ENCODE measurements at regions not wholly inside any gene's neighbourhood (a gene's known extent, or its start where the extent isn't known, plus 50 kb on each side); places are given as distances from the start of the nearest gene placed in this dataset.

GRCh38 chr2:173607606-173608311, 253.1 kb downstream of the CDCA7 start:
- in situ Hi-C loops (cut with MboI; ENCODE audit: low pct_unique_long_range_greater_than_20kb in 2 of 9, low sequenced_read_pairs in 9 of 9, unreplicated experiment in 9 of 9), result no loop called here
- ATAC-seq (replicated peaks in 6 of 8), result peak in 6 of 8 experiments; percentile 24 to 67 (median 53)
- Histone ChIP-seq H3K4me1 (replicated peaks in 1 of 2) (peaks cover 10 to 19% of the 10 kb centered on the region in 2 donors), H3K27ac (no peak overlapping the region), H3K4me3 (no peak overlapping the region)
- WGBS, 10 experiments, result 18 to 70% (median 52%) methylated on average over 2 to 7 of the region's 7 CpGs

- Histone ChIP-seq H3K4me3 (no peak overlapping the region), H3K27ac (no peak overlapping the region), H3K4me1 (replicated peaks in 1 of 2) (peaks cover 13 to 28% of the 10 kb centered on the region in 2 donors)
- in situ Hi-C loops (cut with MboI; ENCODE audit: low pct_unique_long_range_greater_than_20kb in 2 of 9, low sequenced_read_pairs in 9 of 9, unreplicated experiment in 9 of 9), result no loop called here
- WGBS, 10 experiments, result 34 to 100% (median 85%) methylated on average over 1 to 5 of the region's 5 CpGs
- ATAC-seq (replicated peaks in 6 of 8), result peak in 1 of 8 experiments; percentile 36
Measured at GRCh38 chr2:173611121-173611520, 256.4 kb downstream of the CDCA7 start.

GRCh38 chr2:173612354-173612753, 257.7 kb downstream of the CDCA7 start:
- in situ Hi-C loops (cut with MboI; ENCODE audit: low pct_unique_long_range_greater_than_20kb in 2 of 9, low sequenced_read_pairs in 9 of 9, unreplicated experiment in 9 of 9), result no loop called here
- Histone ChIP-seq H3K4me1 (replicated peaks in 1 of 2) (peaks cover 11 to 16% of the 10 kb centered on the region in 2 donors), H3K27ac (no peak overlapping the region), H3K4me3 (no peak overlapping the region)
- peak in 1 of 8 experiments; percentile 19 for ATAC-seq (replicated peaks in 6 of 8)
- WGBS, 10 experiments, result 33 to 100% (median 91%) methylated on average over 1 to 3 of the region's 3 CpGs; no CpG with 5 or more reads in 4 of the 10 experiments

GRCh38 chr2:173613386-173613785, 258.7 kb downstream of the CDCA7 start:
- H3K4me1 ChIP-seq (replicated peaks in 1 of 2), result peaks cover 11 to 16% of the 10 kb centered on the region in 2 donors
- no peak for ATAC-seq (replicated peaks in 6 of 8)
- no peak overlapping the region for H3K4me3 ChIP-seq
- WGBS, 10 experiments, result 48 to 93% (median 80%) methylated on average over 2 to 5 of the region's 5 CpGs; no CpG with 5 or more reads in 1 of the 10 experiments
- no peak overlapping the region for H3K27ac ChIP-seq
- in situ Hi-C loops (cut with MboI; ENCODE audit: low pct_unique_long_range_greater_than_20kb in 2 of 9, low sequenced_read_pairs in 9 of 9, unreplicated experiment in 9 of 9), result no loop called here

- 39 to 100% (median 75%) methylated on average over 1 to 5 of the region's 5 CpGs; no CpG with 5 or more reads in 1 of the 10 experiments for WGBS, 10 experiments
- in situ Hi-C loops (cut with MboI; ENCODE audit: low pct_unique_long_range_greater_than_20kb in 2 of 9, low sequenced_read_pairs in 9 of 9, unreplicated experiment in 9 of 9), result no loop called here
- Histone ChIP-seq H3K4me3 (no peak overlapping the region), H3K27ac (no peak overlapping the region), H3K4me1 (replicated peaks in 1 of 2) (peaks cover 11 to 16% of the 10 kb centered on the region in 2 donors)
- peak in 2 of 8 experiments; percentile 23 to 32 for ATAC-seq (replicated peaks in 6 of 8)
Measured at GRCh38 chr2:173614265-173614930, 259.7 kb downstream of the CDCA7 start.

- in situ Hi-C loops (cut with MboI; ENCODE audit: low pct_unique_long_range_greater_than_20kb in 2 of 9, low sequenced_read_pairs in 9 of 9, unreplicated experiment in 9 of 9), result no loop called here
- whole genome bisulfite sequencing, 10 experiments, result 18 to 83% (median 62%) methylated on average over 2 to 13 of the region's 13 CpGs; no CpG with 5 or more reads in 1 of the 10 experiments
- Histone ChIP-seq H3K4me3 (no peak overlapping the region), H3K4me1 (replicated peaks in 1 of 2) (peaks cover 16 to 27% of the 10 kb centered on the region in 2 donors), H3K27ac (peak overlapping the region; percentile 4 to 39)
- peak in 5 of 8 experiments; percentile 25 to 72 (median 61) for ATAC-seq (replicated peaks in 6 of 8)
Measured at GRCh38 chr2:173623438-173624319, 269.0 kb downstream of the CDCA7 start.

GRCh38 chr2:173625315-173625714, 270.6 kb downstream of the CDCA7 start:
- no peak overlapping the region for H3K4me3 ChIP-seq
- in situ Hi-C loops (cut with MboI; ENCODE audit: low pct_unique_long_range_greater_than_20kb in 2 of 9, low sequenced_read_pairs in 9 of 9, unreplicated experiment in 9 of 9), result no loop called here
- WGBS, 10 experiments, result 73 to 100% (median 97%) methylated on average over 1 to 7 of the region's 11 CpGs; no CpG with 5 or more reads in 3 of the 10 experiments
- peaks cover 16 to 27% of the 10 kb centered on the region in 2 donors for H3K4me1 ChIP-seq (replicated peaks in 1 of 2)
- no peak for ATAC-seq (replicated peaks in 6 of 8)
- peak overlapping the region in 1 of 2 donors; percentile 4 for H3K27ac ChIP-seq

- in situ Hi-C loops (cut with MboI; ENCODE audit: low pct_unique_long_range_greater_than_20kb in 2 of 9, low sequenced_read_pairs in 9 of 9, unreplicated experiment in 9 of 9), result no loop called here
- H3K27ac ChIP-seq, result no peak overlapping the region
- H3K4me1 ChIP-seq (replicated peaks in 1 of 2), result peaks cover 8 to 16% of the 10 kb centered on the region in 2 donors
- no peak overlapping the region for H3K4me3 ChIP-seq
- no peak for ATAC-seq (replicated peaks in 6 of 8)
Measured at GRCh38 chr2:173629076-173629475, 274.4 kb downstream of the CDCA7 start.

- 25 to 69% (median 52%) methylated on average over 4 to 9 of the region's 9 CpGs for WGBS, 10 experiments
- H3K27ac ChIP-seq, result peak overlapping the region; percentile 5 to 15
- in situ Hi-C loops (cut with MboI; ENCODE audit: low pct_unique_long_range_greater_than_20kb in 2 of 9, low sequenced_read_pairs in 9 of 9, unreplicated experiment in 9 of 9), result no loop called here
- peak overlapping the region in 1 of 5 donors; percentile 1 for H3K4me3 ChIP-seq
- peaks cover 2 to 7% of the 10 kb centered on the region in 2 donors for H3K4me1 ChIP-seq (replicated peaks in 1 of 2)
- ATAC-seq (replicated peaks in 6 of 8), result no peak
Measured at GRCh38 chr2:173630425-173631126, 275.9 kb downstream of the CDCA7 start.

GRCh38 chr2:173631127-173631460, 276.4 kb downstream of the CDCA7 start:
- peak overlapping the region in 1 of 5 donors; percentile 1 for H3K4me3 ChIP-seq
- peaks cover 2 to 7% of the 10 kb centered on the region in 2 donors for H3K4me1 ChIP-seq (replicated peaks in 1 of 2)
- ATAC-seq (replicated peaks in 6 of 8), result peak in 7 of 8 experiments; percentile 19 to 95 (median 77)
- 0 to 31% (median 6%) methylated on average over 2 to 4 of the region's 4 CpGs for WGBS, 10 experiments
- H3K27ac ChIP-seq, result peak overlapping the region; percentile 5 to 15
- in situ Hi-C loops (cut with MboI; ENCODE audit: low pct_unique_long_range_greater_than_20kb in 2 of 9, low sequenced_read_pairs in 9 of 9, unreplicated experiment in 9 of 9), result no loop called here

- peaks cover 11 to 21% of the 10 kb centered on the region in 2 donors for H3K4me1 ChIP-seq (replicated peaks in 1 of 2)
- no peak overlapping the region for H3K4me3 ChIP-seq
- WGBS, 10 experiments, result 8 to 100% (median 87%) methylated on average over 1 to 3 of the region's 3 CpGs; no CpG with 5 or more reads in 2 of the 10 experiments
- no peak overlapping the region for H3K27ac ChIP-seq
- in situ Hi-C loops (cut with MboI; ENCODE audit: low pct_unique_long_range_greater_than_20kb in 2 of 9, low sequenced_read_pairs in 9 of 9, unreplicated experiment in 9 of 9), result no loop called here
- ATAC-seq (replicated peaks in 6 of 8), result peak in 2 of 8 experiments; percentile 92
Measured at GRCh38 chr2:173644146-173644545, 289.5 kb downstream of the CDCA7 start.

GRCh38 chr2:173647681-173648311, 293.1 kb downstream of the CDCA7 start:
- Histone ChIP-seq H3K4me3 (no peak overlapping the region), H3K27ac (no peak overlapping the region), H3K4me1 (replicated peaks in 1 of 2) (peaks cover 19% of the 10 kb centered on the region in 2 donors)
- 7 to 96% (median 71%) methylated on average over 2 to 8 of the region's 8 CpGs; no CpG with 5 or more reads in 2 of the 10 experiments for WGBS, 10 experiments
- peak in 7 of 8 experiments; percentile 10 to 66 (median 60) for ATAC-seq (replicated peaks in 6 of 8)
- in situ Hi-C loops (cut with MboI; ENCODE audit: low pct_unique_long_range_greater_than_20kb in 2 of 9, low sequenced_read_pairs in 9 of 9, unreplicated experiment in 9 of 9), result no loop called here
